Liver (tissue), 8 donors: ENCODE measurements at regions not wholly inside any gene's neighbourhood (a gene's known extent, or its start where the extent isn't known, plus 50 kb on each side); places are given as distances from the start of the nearest gene placed in this dataset.
"Not testable (repeated sequence)": the region's sequence is repeated elsewhere in the genome, so short reads cannot be mapped to it uniquely, and the experiment has no call there.

Experiments used
- DNase-seq: peaks from one replicate; pipeline ENCODE4 v3.0.0-alpha.2; 2017; ENCODE audit warnings: low spot score
- H3K27ac ChIP-seq, 2 donors: one replicate each; pipeline ENCODE4 v1.7.0; 2013; ENCODE audit warnings: inconsistent platforms in 2 of 2, low read length in 2 of 2, control low read depth in 1 of 2, low read depth in 1 of 2, mild to moderate bottlenecking in 1 of 2
- H3K27me3 ChIP-seq, 4 donors: one replicate each; pipeline versions ENCODE4 v1.6.1 to v1.7.0; 2013; ENCODE audit warnings: low read length in 3 of 4, inconsistent platforms in 1 of 4, mild to moderate bottlenecking in 1 of 4, moderate library complexity in 1 of 4; ENCODE audit not compliant: control insufficient read depth in 4 of 4, insufficient read depth in 4 of 4
- H3K36me3 ChIP-seq, 4 donors: one replicate each; pipeline versions ENCODE4 v1.6.1 to v1.7.0; 2013; ENCODE audit warnings: low read length in 3 of 4, mild to moderate bottlenecking in 3 of 4, low read depth in 1 of 4, moderate library complexity in 1 of 4; ENCODE audit not compliant: control insufficient read depth in 4 of 4, insufficient read depth in 3 of 4
- H3K4me1 ChIP-seq, 4 donors: one replicate each; pipeline versions ENCODE4 v1.6.1 to v1.7.0; 2013; ENCODE audit warnings: low read length in 3 of 4, mild to moderate bottlenecking in 3 of 4, moderate library complexity in 1 of 4; ENCODE audit not compliant: control insufficient read depth in 4 of 4, insufficient read depth in 4 of 4
- H3K4me3 ChIP-seq, 3 donors: one replicate each; pipeline versions ENCODE4 v1.6.1 to v1.7.0; 2013; ENCODE audit warnings: low read length in 3 of 3, control low read depth in 1 of 3, low read depth in 1 of 3, mild to moderate bottlenecking in 1 of 3
- H3K9ac ChIP-seq, 2 donors: one replicate each; pipeline ENCODE4 v1.7.0; 2013; ENCODE audit warnings: low read length in 2 of 2, mild to moderate bottlenecking in 2 of 2, moderate library complexity in 2 of 2, control low read depth in 1 of 2, low read depth in 1 of 2
- H3K9me3 ChIP-seq, 4 donors: one replicate each; pipeline versions ENCODE4 v1.6.1 to v1.7.0; 2013; ENCODE audit warnings: low read length in 3 of 4; ENCODE audit not compliant: control insufficient read depth in 4 of 4
- FOXA2 ChIP-seq: IDR thresholded peaks from 2 replicates; pipeline ENCODE4 v1.6.1; 2016; ENCODE audit warnings: antibody characterized with exemption
- GABPA ChIP-seq, 2 donors: IDR thresholded peaks in 1 of 2; conservative IDR thresholded peaks in 1 of 2; 2 replicates each; pipeline ENCODE4 v1.6.1; 2016; ENCODE audit warnings: antibody characterized with exemption in 2 of 2, mild to moderate bottlenecking in 1 of 2, moderate library complexity in 1 of 2
- HNF4A ChIP-seq, 2 donors: conservative IDR thresholded peaks; 2 replicates each; pipeline ENCODE4 v1.6.1; 2016; ENCODE audit warnings: antibody characterized with exemption in 2 of 2, mild to moderate bottlenecking in 2 of 2
- HNF4G ChIP-seq: IDR thresholded peaks from 2 replicates; pipeline ENCODE4 v1.6.1; 2016; ENCODE audit warnings: antibody characterized with exemption
- JUND ChIP-seq, 2 donors: IDR thresholded peaks; 2 replicates each; pipeline ENCODE4 v1.6.1; 2016; ENCODE audit warnings: antibody characterized with exemption in 2 of 2
- RAD21 ChIP-seq, 2 donors: IDR thresholded peaks; 2 replicates each; pipeline ENCODE4 v1.6.1; 2016; ENCODE audit warnings: antibody characterized with exemption in 2 of 2, mild to moderate bottlenecking in 2 of 2
- RXRA ChIP-seq, 2 donors: IDR thresholded peaks; 2 replicates each; pipeline ENCODE4 v1.6.1; 2017 to 2018; ENCODE audit warnings: antibody characterized with exemption in 2 of 2, mild to moderate bottlenecking in 1 of 2
- TAF1 ChIP-seq: conservative IDR thresholded peaks from 2 replicates; pipeline ENCODE4 v1.6.1; 2016; ENCODE audit warnings: antibody characterized with exemption, mild to moderate bottlenecking
- YY1 ChIP-seq: IDR thresholded peaks from 2 replicates; pipeline ENCODE4 v1.6.1; 2016; ENCODE audit warnings: antibody characterized with exemption, mild to moderate bottlenecking
- WGBS: extraction: QIAGEN DNeasy Blood & Tissue Kit; methylation state at CpG from one replicate; pipeline ENCODE4 v1.1.7; 2013; 5-methylcytosine and 5-hydroxymethylcytosine counted together
- TF ChIP-seq, protein P1 (sequence below): fragments of 150-350 bp; IDR thresholded peaks from 2 replicates; pipeline ENCODE4 v1.5.1; 2017; ENCODE audit warnings: improper control_type of control experiment, low read depth, low read length; ENCODE audit not compliant: missing input control
- TF ChIP-seq, protein P2 (sequence below): IDR thresholded peaks from 2 replicates; pipeline ENCODE4 v1.6.1; 2016; ENCODE audit warnings: antibody characterized with exemption
- TF ChIP-seq, protein P3 (sequence below): IDR thresholded peaks from 2 replicates; pipeline ENCODE4 v1.6.1; 2016; ENCODE audit warnings: antibody characterized with exemption, mild to moderate bottlenecking
- TF ChIP-seq, protein P4 (sequence below): IDR thresholded peaks from 2 replicates; pipeline ENCODE4 v1.6.1; 2016; ENCODE audit warnings: antibody characterized with exemption
- donor health status: healthy.
- donor health status: healthy.
- donor health status: healthy.
- donor health status: healthy.
- donor health status: healthy.

DNA sequence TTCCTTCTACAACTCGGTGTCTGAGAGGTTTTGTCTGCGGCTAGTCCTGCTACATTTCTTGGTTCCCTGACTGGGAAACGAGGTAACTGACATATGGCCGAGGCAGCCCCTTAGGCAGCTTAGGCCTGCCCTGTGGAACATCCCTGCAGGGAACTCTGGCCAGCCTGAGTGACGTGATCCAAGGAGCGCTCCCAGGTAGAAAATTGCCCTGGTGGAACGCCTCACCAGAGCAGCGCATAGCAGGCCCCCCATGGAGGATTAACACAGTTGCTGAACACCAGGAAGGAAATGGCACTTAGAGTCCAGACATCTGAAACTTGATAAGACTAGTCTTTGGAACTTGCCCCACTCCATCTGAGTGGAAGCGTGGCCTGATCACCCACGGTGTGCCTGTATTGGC is 837.4 kb upstream of the NDST4 start:
- Histone ChIP-seq H3K9me3 (no peaks in the 10 kb centered on the region), H3K27me3 (no peaks in the 10 kb centered on the region), H3K27ac (no peak overlapping the region), H3K36me3 (no peaks in the 10 kb centered on the region), H3K4me3 (no peak overlapping the region), H3K9ac (no peak overlapping the region), H3K4me1 (no peaks in the 10 kb centered on the region)
- 92% methylated on average over 10 of the region's 10 CpGs for WGBS
- DNase-seq = no peak
- TF ChIP-seq RAD21 (IDR thresholded peaks at IDR 0.05) (no peak), GABPA (IDR thresholded peaks at IDR 0.05 in 1 of 2, conservative IDR thresholded peaks at IDR 0.05 in 1 of 2) (no peak), HNF4G (no peak), TAF1 (no peak), FOXA2 (no peak), JUND (IDR thresholded peaks at IDR 0.05) (no peak), HNF4A (conservative IDR thresholded peaks at IDR 0.05) (no peak)
- TF ChIP-seq, protein P1, sequence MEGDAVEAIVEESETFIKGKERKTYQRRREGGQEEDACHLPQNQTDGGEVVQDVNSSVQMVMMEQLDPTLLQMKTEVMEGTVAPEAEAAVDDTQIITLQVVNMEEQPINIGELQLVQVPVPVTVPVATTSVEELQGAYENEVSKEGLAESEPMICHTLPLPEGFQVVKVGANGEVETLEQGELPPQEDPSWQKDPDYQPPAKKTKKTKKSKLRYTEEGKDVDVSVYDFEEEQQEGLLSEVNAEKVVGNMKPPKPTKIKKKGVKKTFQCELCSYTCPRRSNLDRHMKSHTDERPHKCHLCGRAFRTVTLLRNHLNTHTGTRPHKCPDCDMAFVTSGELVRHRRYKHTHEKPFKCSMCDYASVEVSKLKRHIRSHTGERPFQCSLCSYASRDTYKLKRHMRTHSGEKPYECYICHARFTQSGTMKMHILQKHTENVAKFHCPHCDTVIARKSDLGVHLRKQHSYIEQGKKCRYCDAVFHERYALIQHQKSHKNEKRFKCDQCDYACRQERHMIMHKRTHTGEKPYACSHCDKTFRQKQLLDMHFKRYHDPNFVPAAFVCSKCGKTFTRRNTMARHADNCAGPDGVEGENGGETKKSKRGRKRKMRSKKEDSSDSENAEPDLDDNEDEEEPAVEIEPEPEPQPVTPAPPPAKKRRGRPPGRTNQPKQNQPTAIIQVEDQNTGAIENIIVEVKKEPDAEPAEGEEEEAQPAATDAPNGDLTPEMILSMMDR = no peak

DNA sequence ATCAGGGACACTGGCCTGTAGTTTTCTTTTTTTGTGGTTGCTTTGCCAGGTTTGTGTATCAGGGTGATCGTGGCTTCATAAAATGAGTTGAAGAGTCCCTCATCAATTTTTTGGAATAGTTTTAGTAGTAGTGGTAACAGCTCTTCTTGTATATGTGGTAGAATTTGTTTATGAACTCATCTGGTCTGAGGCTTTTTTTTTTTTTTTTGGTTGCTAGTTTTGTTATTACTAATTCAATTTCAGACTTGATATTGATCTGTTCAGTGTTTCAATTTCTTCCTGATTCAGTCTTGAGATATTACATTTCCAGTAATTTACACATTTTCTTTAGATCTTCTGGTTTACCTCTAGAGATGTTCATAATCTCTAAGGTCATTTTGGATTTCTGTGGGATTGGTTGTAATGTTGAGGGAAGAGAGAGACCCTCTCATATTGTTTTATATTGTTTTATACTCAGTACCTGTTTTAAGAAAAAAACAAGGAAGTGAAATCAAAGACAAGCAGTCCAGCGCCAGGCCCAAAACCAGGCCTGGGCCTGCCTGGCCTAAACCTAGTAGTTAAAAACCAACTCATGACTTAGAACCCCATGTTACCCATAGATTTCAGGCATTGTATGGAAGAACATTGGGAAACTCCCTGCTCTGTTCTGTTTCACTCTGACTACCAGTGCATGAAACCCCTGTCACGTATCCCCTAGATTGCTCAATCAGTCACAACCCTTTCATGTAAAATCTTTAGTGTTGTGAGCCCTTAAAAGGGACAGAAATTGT is 836.7 kb upstream of the NDST4 start:
- not testable (repeated sequence) for H3K27ac ChIP-seq, H3K9me3 ChIP-seq, H3K27me3 ChIP-seq, H3K4me3 ChIP-seq, DNase-seq, H3K36me3 ChIP-seq, H3K4me1 ChIP-seq, H3K9ac ChIP-seq
- 80% methylated on average over 3 of the region's 3 CpGs for WGBS

DNA sequence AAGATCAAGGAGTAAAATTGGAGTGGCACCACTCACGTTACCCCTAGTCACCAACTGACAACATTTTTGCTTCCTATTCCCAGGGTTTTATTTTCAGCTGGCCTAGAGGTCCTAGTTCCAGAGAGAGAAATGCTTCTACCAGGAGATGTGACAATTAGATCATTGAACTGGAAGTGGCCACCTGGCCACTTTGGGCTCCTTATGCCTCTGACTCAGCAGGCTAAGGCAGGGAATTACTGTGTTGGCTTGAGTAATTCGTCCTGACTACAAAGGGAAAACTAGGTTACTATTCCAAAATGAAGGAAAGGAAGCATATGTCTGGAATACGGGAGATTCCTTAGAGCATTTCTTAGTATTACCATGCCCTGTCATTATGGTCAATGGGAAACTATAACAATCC is 831.6 kb upstream of the NDST4 start:
- WGBS = 70% methylated on average over 3 of the region's 3 CpGs
- H3K36me3 ChIP-seq = no peaks in the 10 kb centered on the region
- no peak for TF ChIP-seq RXRA (IDR thresholded peaks at IDR 0.05)
- no peaks in the 10 kb centered on the region for H3K27me3 ChIP-seq
- H3K9ac ChIP-seq = no peak overlapping the region
- DNase-seq = no peak
- H3K4me3 ChIP-seq = no peak overlapping the region
- H3K9me3 ChIP-seq = peaks cover 0 to 6% (median 0%) of the 10 kb centered on the region in 4 donors
- no peaks in the 10 kb centered on the region for H3K4me1 ChIP-seq
- H3K27ac ChIP-seq = no peak overlapping the region

DNA sequence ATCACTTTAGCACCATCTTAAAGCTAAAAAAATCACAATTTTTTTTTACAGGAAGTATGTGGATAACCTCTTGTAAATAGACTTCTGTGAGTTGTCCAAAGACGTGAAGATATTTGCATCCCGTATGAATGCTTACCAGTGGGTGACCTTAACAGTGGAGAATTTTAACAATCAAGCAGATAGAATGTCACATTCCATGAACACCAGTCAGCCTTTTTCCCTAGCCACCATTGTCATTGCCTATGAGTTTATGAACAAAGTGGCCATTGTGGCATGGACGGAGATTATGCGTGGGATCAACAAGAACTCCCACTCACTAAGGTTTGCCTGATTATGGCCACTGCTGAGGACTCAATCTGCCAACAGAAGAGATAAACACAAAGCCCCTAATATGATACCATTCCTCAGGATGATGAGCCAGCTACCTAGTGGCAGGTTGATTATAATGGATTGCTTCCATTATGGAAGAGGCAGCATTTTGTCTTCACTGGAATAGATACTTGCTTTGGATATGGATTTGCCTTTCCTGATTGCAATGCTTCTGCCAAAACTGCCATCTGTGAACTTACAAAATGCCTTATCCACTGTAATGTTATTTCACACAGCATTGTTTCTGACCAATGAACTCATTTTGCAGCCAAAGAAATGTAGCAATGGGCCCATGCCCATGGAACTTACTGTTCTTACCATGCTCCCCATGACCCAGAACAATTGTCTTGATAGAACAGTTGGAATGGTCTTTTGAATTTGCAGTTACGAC is 830.9 kb upstream of the NDST4 start:
- 91% methylated on average over 5 of the region's 5 CpGs for WGBS
- TF ChIP-seq TAF1 = no peak
- TF ChIP-seq, protein P2, sequence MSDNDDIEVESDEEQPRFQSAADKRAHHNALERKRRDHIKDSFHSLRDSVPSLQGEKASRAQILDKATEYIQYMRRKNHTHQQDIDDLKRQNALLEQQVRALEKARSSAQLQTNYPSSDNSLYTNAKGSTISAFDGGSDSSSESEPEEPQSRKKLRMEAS = no peak
- TF ChIP-seq, protein P3, sequence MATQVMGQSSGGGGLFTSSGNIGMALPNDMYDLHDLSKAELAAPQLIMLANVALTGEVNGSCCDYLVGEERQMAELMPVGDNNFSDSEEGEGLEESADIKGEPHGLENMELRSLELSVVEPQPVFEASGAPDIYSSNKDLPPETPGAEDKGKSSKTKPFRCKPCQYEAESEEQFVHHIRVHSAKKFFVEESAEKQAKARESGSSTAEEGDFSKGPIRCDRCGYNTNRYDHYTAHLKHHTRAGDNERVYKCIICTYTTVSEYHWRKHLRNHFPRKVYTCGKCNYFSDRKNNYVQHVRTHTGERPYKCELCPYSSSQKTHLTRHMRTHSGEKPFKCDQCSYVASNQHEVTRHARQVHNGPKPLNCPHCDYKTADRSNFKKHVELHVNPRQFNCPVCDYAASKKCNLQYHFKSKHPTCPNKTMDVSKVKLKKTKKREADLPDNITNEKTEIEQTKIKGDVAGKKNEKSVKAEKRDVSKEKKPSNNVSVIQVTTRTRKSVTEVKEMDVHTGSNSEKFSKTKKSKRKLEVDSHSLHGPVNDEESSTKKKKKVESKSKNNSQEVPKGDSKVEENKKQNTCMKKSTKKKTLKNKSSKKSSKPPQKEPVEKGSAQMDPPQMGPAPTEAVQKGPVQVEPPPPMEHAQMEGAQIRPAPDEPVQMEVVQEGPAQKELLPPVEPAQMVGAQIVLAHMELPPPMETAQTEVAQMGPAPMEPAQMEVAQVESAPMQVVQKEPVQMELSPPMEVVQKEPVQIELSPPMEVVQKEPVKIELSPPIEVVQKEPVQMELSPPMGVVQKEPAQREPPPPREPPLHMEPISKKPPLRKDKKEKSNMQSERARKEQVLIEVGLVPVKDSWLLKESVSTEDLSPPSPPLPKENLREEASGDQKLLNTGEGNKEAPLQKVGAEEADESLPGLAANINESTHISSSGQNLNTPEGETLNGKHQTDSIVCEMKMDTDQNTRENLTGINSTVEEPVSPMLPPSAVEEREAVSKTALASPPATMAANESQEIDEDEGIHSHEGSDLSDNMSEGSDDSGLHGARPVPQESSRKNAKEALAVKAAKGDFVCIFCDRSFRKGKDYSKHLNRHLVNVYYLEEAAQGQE = no peak
- TF ChIP-seq, protein P1 = no peak
- TF ChIP-seq HNF4G = no peak
- TF ChIP-seq JUND (IDR thresholded peaks at IDR 0.05) = no peak
- TF ChIP-seq, protein P4, sequence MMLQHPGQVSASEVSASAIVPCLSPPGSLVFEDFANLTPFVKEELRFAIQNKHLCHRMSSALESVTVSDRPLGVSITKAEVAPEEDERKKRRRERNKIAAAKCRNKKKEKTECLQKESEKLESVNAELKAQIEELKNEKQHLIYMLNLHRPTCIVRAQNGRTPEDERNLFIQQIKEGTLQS = no peak
- TF ChIP-seq RAD21 (IDR thresholded peaks at IDR 0.05) = no peak
- no peak for TF ChIP-seq YY1

More for the DNA sequence above, 830.9 kb upstream of the NDST4 start:
- H3K4me1 ChIP-seq = no peaks in the 10 kb centered on the region
- H3K4me3 ChIP-seq = no peak overlapping the region
- peaks cover 0 to 6% (median 0%) of the 10 kb centered on the region in 4 donors for H3K9me3 ChIP-seq
- no peaks in the 10 kb centered on the region for H3K27me3 ChIP-seq
- no peak overlapping the region for H3K27ac ChIP-seq
- H3K9ac ChIP-seq = no peak overlapping the region
- DNase-seq = no peak
- H3K36me3 ChIP-seq = no peaks in the 10 kb centered on the region
